GM12865 (cell line): ENCODE measurements at regions not wholly inside any gene's neighbourhood (a gene's known extent, or its start where the extent isn't known, plus 50 kb on each side); places are given as distances from the start of the nearest gene placed in this dataset.

ENCODE experiments used
- DNase-seq: peaks from one replicate; pipeline ENCODE4 v3.0.0; 2010; ENCODE audit warnings: low read depth
- H3K4me3 ChIP-seq: 2 replicates; pipeline ENCODE4 v1.5.1; 2011; ENCODE audit warnings: mild to moderate bottlenecking, low read depth, low read length, control low read depth
- CTCF ChIP-seq: IDR thresholded peaks from 2 replicates; pipeline ENCODE4 v1.5.1; 2011; ENCODE audit warnings: low read length, control low read depth, low read depth, inconsistent platforms; ENCODE audit not compliant: insufficient read depth; ENCODE audit errors: missing control alignments

- no peak for TF ChIP-seq CTCF
- DNase-seq: no peak
- H3K4me3 ChIP-seq: no peak overlapping the region
Measured at GRCh38 chr1:224534731-224535130, 81.4 kb upstream of the CNIH3 start.

- DNase-seq: no peak
- no peak for TF ChIP-seq CTCF
- H3K4me3 ChIP-seq: no peak overlapping the region
Measured at GRCh38 chr1:224535641-224536040, 80.5 kb upstream of the CNIH3 start.

GRCh38 chr1:224539971-224540370, 76.1 kb upstream of the CNIH3 start:
- no peak overlapping the region for H3K4me3 ChIP-seq
- no peak for DNase-seq
- TF ChIP-seq CTCF: no peak

- DNase-seq: no peak
- H3K4me3 ChIP-seq: no peak overlapping the region
Measured at GRCh38 chr1:224540535-224540934, 75.6 kb upstream of the CNIH3 start.

GRCh38 chr1:224541072-224541790, 74.9 kb upstream of the CNIH3 start:
- no peak overlapping the region for H3K4me3 ChIP-seq
- no peak for DNase-seq
- TF ChIP-seq CTCF: no peak

More at GRCh38 chr1:224540535-224540934, 75.6 kb upstream of the CNIH3 start:
- no peak for TF ChIP-seq CTCF

- TF ChIP-seq CTCF: no peak
- DNase-seq: no peak
- H3K4me3 ChIP-seq: no peak overlapping the region
Measured at GRCh38 chr1:224541901-224542630, 74.1 kb upstream of the CNIH3 start.
